Fibroblast of skin of scalp (primary cell): ENCODE measurements at regions not wholly inside any gene's neighbourhood (a gene's known extent, or its start where the extent isn't known, plus 50 kb on each side); places are given as distances from the start of the nearest gene placed in this dataset.
"Not testable (repeated sequence)": the region's sequence is repeated elsewhere in the genome, so short reads cannot be mapped to it uniquely, and the experiment has no call there.

ENCODE experiments used
- DNase-seq: peaks from one replicate; pipeline ENCODE4 v3.0.0-alpha.2; 2013

- DNase-seq, result no peak
Observed at GRCh38 chr12:16828891-16829290, 222.9 kb upstream of the LMO3 start.

DNA sequence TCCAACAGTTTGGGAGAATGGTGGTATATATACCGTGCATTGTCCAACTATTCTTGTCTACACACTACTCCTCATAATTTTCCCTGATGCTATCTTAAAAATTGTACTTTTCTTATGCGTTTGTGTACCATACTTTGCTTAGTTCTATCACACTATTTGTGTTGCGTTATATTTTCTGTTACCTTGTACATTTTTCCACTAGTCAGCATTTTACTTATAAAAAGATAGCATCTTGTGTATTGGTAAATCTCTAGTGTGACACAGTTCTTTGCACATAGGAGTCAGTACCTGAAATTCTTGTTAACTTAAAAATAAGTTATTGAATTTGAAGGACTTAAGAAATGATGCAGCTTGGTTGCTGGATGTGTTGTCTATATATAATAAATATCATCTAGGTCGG lies 201.8 kb upstream of the LMO3 start:
- DNase-seq, result no peak

- DNase-seq, result no peak
Observed at GRCh38 chr12:16796168-16796567, 190.2 kb upstream of the LMO3 start.

GRCh38 chr12:16789204-16789790 lies 183.3 kb upstream of the LMO3 start:
- no peak for DNase-seq

- DNase-seq, result no peak
Observed at GRCh38 chr12:16788506-16789203, 182.7 kb upstream of the LMO3 start.

DNA sequence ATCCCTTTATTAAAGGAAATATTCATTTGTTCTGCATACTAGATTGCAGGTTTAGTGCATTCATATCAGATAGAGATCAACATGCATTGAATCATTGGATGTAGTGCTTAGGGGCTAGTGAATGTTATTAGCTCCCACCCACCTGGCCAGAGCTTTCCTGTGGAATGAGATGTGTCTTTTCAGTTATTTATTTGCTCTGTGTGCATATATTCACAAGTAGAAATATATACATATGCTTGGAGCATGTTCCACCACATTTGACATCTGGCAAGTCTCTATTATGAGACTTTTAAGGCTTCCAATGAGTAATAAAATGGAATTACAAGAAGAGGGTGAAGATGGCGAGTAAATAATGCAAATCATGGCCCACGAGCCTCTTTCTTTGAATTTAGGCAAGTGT lies 180.0 kb upstream of the LMO3 start:
- no peak for DNase-seq

DNA sequence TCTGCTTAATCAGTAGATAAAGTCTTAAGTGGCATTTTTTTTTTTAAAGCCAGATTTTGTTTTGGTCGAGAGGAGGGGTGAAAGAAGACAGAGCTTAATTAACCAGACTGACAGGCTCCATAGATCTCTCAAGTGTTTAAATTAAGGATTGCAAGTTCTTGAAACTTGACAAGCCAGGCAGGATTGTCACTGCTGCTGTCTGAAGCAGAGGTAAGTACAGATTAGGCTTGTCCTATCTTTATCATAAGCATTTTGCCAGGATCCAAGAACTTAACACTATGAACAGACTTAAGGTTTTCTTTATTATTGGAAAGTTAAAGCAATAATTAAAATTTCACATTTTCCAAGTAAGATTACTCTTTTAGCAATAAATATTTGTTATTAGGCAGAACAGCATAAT lies 179.6 kb upstream of the LMO3 start:
- DNase-seq, result no peak

- DNase-seq, result not testable (repeated sequence)
Observed at GRCh38 chr12:16769129-16769528, 163.2 kb upstream of the LMO3 start.

- DNase-seq, result no peak
Observed at GRCh38 chr12:16766736-16767135, 160.8 kb upstream of the LMO3 start.

GRCh38 chr12:16763901-16764300 lies 157.9 kb upstream of the LMO3 start:
- DNase-seq, result no peak

GRCh38 chr12:16756833-16757555 lies 151.0 kb upstream of the LMO3 start:
- no peak for DNase-seq

GRCh38 chr12:16730772-16731171 lies 124.8 kb upstream of the LMO3 start:
- DNase-seq, result no peak

GRCh38 chr12:16726879-16727278 lies 120.9 kb upstream of the LMO3 start:
- no peak for DNase-seq

DNA sequence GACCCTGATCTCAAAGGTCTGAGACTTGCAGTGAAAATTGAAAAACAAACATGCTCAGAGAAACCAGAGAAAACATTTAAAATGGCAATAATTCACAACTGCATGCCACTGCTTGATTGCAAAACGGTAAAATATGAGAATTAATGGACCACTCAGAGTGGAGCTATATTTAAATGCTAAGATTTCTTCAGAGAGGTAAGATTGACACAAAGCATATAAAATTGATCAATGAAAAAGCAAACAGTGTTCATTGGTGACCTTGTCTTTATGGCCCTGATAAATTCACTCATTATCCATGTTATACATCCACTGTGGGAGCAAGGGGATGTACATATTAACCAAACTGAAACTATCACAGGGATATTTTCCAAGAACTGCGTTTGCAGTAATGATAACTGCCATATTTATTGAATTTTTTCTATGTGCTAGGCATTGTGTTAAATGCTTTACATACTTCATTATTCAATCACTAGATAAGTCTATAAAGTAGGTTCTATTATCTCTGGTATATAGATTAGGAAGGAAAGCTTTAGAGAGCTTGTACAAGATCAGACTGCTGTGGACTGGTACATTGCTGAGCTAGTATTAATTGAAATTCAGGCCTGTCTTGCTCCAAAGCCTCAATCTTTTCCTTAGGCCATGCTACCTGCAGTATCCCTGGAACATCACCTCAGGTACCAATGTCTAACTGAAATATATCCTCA lies 113.9 kb upstream of the LMO3 start:
- DNase-seq, result no peak

- DNase-seq, result no peak
Observed at GRCh38 chr12:16716928-16717327, 111.0 kb upstream of the LMO3 start.

- no peak for DNase-seq
Observed at GRCh38 chr12:16692099-16692498, 86.1 kb upstream of the LMO3 start.

GRCh38 chr12:16691624-16692023 lies 85.7 kb upstream of the LMO3 start:
- DNase-seq, result no peak

DNA sequence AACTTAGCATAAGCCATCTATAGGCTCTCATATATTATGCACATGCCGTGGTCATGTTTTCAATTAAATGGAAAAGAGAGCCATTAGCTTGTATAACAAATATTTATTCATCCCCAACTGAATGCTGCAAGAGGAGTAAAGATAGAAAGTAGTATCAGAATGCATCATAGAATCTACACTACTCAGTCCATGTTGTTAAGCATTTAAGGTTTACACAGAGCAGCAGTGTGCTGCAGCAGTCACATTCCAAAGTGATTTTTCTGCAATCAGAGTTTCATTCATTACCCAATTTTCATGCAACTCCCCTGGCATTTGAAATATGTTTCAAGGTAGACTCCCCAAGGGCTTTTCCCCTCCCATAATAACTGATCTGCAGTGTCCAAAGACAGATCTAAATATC lies 82.2 kb upstream of the LMO3 start:
- no peak for DNase-seq

DNA sequence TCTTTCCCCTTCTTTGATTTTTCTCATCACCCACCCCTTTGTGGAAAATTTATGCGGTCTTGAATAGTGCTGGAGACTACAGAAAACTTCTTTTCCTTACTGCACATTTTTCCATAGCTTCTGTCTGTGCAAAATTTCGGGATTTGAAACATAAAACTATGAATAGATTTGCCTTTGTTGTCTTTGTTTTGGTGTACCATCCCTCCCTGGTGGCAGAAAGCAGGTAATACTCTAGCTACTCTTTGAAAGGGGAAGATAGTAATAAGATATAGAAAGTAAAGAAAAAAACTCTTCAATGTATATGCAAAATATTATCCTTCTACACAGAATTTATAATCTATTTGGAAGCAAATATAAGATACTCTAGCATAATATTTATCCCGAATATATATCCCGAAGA lies 79.1 kb upstream of the LMO3 start:
- DNase-seq, result no peak

- no peak for DNase-seq
Observed at GRCh38 chr12:16681196-16681595, 75.2 kb upstream of the LMO3 start.

DNA sequence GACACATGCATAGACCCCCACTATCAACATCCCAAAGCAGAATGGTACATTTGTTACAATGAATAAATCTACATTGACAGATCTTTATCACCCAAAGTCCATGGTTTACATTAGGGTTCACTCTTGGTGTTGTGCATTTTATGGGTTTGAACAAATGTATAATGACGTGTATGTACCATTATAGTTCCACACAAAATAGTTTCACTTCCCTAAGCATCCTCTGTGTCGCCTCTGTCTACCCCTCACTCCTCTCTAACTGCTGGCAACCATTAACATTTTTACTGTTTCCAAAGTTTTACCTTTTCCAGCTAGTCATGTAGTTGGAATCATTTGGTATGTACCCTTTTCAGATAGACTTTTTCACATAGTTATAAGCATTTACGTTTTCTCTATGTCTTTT lies 69.5 kb upstream of the LMO3 start:
- no peak for DNase-seq

DNA sequence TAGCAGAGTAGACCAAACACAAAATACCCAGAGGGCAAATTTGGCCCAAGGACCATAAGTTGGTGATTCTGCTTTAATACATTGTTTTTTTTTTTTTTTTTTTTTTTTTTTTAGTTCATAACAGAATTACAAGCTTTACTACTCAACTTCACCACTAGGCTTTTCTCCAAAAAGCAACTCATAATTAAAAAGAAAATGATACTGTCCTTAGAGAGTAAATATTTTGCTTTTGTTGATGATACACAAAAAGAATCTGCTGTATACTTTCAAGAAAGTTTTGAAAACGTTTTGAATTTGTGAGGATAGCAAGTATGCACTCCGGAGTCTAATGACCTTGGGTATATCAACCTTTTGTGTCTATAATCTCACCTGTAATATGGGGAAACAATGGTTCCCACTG lies 68.9 kb upstream of the LMO3 start:
- no peak for DNase-seq

- DNase-seq, result peak; percentile 0
Observed at GRCh38 chr12:16670456-16671050, 64.6 kb upstream of the LMO3 start.
